ENCODE measurements at regions not wholly inside any gene's neighbourhood (a gene's known extent, or its start where the extent isn't known, plus 50 kb on each side); places are given as distances from the start of the nearest gene placed in this dataset.

- Histone ChIP-seq H3K4me3 (ENCODE audit: low read length) (no peak overlapping the region), H3K27me3 (ENCODE audit: control insufficient read depth, insufficient read depth, low read length) (no peaks in the 10 kb centered on the region), H3K36me3 (ENCODE audit: control insufficient read depth, low read depth, low read length) (no peaks in the 10 kb centered on the region), H3K27ac (ENCODE audit: low read length) (no peak overlapping the region), H3K9me3 (ENCODE audit: control insufficient read depth, low read depth, low read length) (no peaks in the 10 kb centered on the region), H3K9ac (ENCODE audit: low read length) (no peak overlapping the region), H3K4me1 (ENCODE audit: control insufficient read depth, low read depth, low read length) (peaks cover 7% of the 10 kb centered on the region)
Measured at GRCh38 chr18:46297124-46297523, 192.9 kb downstream of the HAUS1 start.

- Histone ChIP-seq H3K36me3 (ENCODE audit: control insufficient read depth, low read depth, low read length) (no peaks in the 10 kb centered on the region), H3K4me1 (ENCODE audit: control insufficient read depth, low read depth, low read length) (peaks cover 7% of the 10 kb centered on the region), H3K9ac (ENCODE audit: low read length) (no peak overlapping the region), H3K9me3 (ENCODE audit: control insufficient read depth, low read depth, low read length) (no peaks in the 10 kb centered on the region), H3K27ac (ENCODE audit: low read length) (no peak overlapping the region), H3K27me3 (ENCODE audit: control insufficient read depth, insufficient read depth, low read length) (no peaks in the 10 kb centered on the region), H3K4me3 (ENCODE audit: low read length) (no peak overlapping the region)
Measured at GRCh38 chr18:46297621-46298020, 193.4 kb downstream of the HAUS1 start.

- H3K4me1 ChIP-seq (ENCODE audit: control insufficient read depth, low read depth, low read length), result peaks cover 7% of the 10 kb centered on the region
Measured at GRCh38 chr18:46298511-46298910, 194.3 kb downstream of the HAUS1 start.

GRCh38 chr18:46299465-46300008 lies 195.4 kb downstream of the HAUS1 start:
- Histone ChIP-seq H3K36me3 (ENCODE audit: control insufficient read depth, low read depth, low read length) (no peaks in the 10 kb centered on the region), H3K4me3 (ENCODE audit: low read length) (no peak overlapping the region), H3K27me3 (ENCODE audit: control insufficient read depth, insufficient read depth, low read length) (no peaks in the 10 kb centered on the region), H3K9ac (ENCODE audit: low read length) (no peak overlapping the region), H3K9me3 (ENCODE audit: control insufficient read depth, low read depth, low read length) (no peaks in the 10 kb centered on the region), H3K4me1 (ENCODE audit: control insufficient read depth, low read depth, low read length) (peaks cover 5% of the 10 kb centered on the region), H3K27ac (ENCODE audit: low read length) (no peak overlapping the region)

More at GRCh38 chr18:46298511-46298910, 194.3 kb downstream of the HAUS1 start:
- Histone ChIP-seq H3K27me3 (ENCODE audit: control insufficient read depth, insufficient read depth, low read length) (no peaks in the 10 kb centered on the region), H3K4me3 (ENCODE audit: low read length) (no peak overlapping the region), H3K27ac (ENCODE audit: low read length) (no peak overlapping the region), H3K9ac (ENCODE audit: low read length) (no peak overlapping the region), H3K9me3 (ENCODE audit: control insufficient read depth, low read depth, low read length) (no peaks in the 10 kb centered on the region), H3K36me3 (ENCODE audit: control insufficient read depth, low read depth, low read length) (no peaks in the 10 kb centered on the region)

GRCh38 chr18:46301081-46301480 lies 196.9 kb downstream of the HAUS1 start:
- no peaks in the 10 kb centered on the region for H3K36me3 ChIP-seq (ENCODE audit: control insufficient read depth, low read depth, low read length)
- no peak overlapping the region for H3K9ac ChIP-seq (ENCODE audit: low read length)
- no peaks in the 10 kb centered on the region for H3K4me1 ChIP-seq (ENCODE audit: control insufficient read depth, low read depth, low read length)
- no peak overlapping the region for H3K27ac ChIP-seq (ENCODE audit: low read length)
- no peaks in the 10 kb centered on the region for H3K27me3 ChIP-seq (ENCODE audit: control insufficient read depth, insufficient read depth, low read length)
- H3K4me3 ChIP-seq (ENCODE audit: low read length), result no peak overlapping the region
- H3K9me3 ChIP-seq (ENCODE audit: control insufficient read depth, low read depth, low read length), result no peaks in the 10 kb centered on the region

GRCh38 chr18:46301571-46301970 lies 197.4 kb downstream of the HAUS1 start:
- no peak overlapping the region for H3K27ac ChIP-seq (ENCODE audit: low read length)
- H3K36me3 ChIP-seq (ENCODE audit: control insufficient read depth, low read depth, low read length), result no peaks in the 10 kb centered on the region
- no peak overlapping the region for H3K9ac ChIP-seq (ENCODE audit: low read length)
- H3K4me3 ChIP-seq (ENCODE audit: low read length), result no peak overlapping the region
- H3K9me3 ChIP-seq (ENCODE audit: control insufficient read depth, low read depth, low read length), result no peaks in the 10 kb centered on the region
- no peaks in the 10 kb centered on the region for H3K27me3 ChIP-seq (ENCODE audit: control insufficient read depth, insufficient read depth, low read length)
- no peaks in the 10 kb centered on the region for H3K4me1 ChIP-seq (ENCODE audit: control insufficient read depth, low read depth, low read length)

- Histone ChIP-seq H3K27ac (ENCODE audit: low read length) (no peak overlapping the region), H3K9ac (ENCODE audit: low read length) (no peak overlapping the region), H3K4me1 (ENCODE audit: control insufficient read depth, low read depth, low read length) (no peaks in the 10 kb centered on the region), H3K4me3 (ENCODE audit: low read length) (no peak overlapping the region), H3K36me3 (ENCODE audit: control insufficient read depth, low read depth, low read length) (no peaks in the 10 kb centered on the region), H3K9me3 (ENCODE audit: control insufficient read depth, low read depth, low read length) (no peaks in the 10 kb centered on the region), H3K27me3 (ENCODE audit: control insufficient read depth, insufficient read depth, low read length) (no peaks in the 10 kb centered on the region)
Measured at GRCh38 chr18:46302528-46303485, 198.6 kb downstream of the HAUS1 start.

- Histone ChIP-seq H3K4me3 (ENCODE audit: low read length) (no peak overlapping the region), H3K4me1 (ENCODE audit: control insufficient read depth, low read depth, low read length) (no peaks in the 10 kb centered on the region), H3K9me3 (ENCODE audit: control insufficient read depth, low read depth, low read length) (no peaks in the 10 kb centered on the region), H3K36me3 (ENCODE audit: control insufficient read depth, low read depth, low read length) (no peaks in the 10 kb centered on the region), H3K9ac (ENCODE audit: low read length) (no peak overlapping the region), H3K27me3 (ENCODE audit: control insufficient read depth, insufficient read depth, low read length) (no peaks in the 10 kb centered on the region), H3K27ac (ENCODE audit: low read length) (no peak overlapping the region)
Measured at GRCh38 chr18:46310258-46310657, 206.1 kb downstream of the HAUS1 start.

- no peaks in the 10 kb centered on the region for H3K9me3 ChIP-seq (ENCODE audit: control insufficient read depth, low read depth, low read length)
- H3K4me3 ChIP-seq (ENCODE audit: low read length), result no peak overlapping the region
- no peaks in the 10 kb centered on the region for H3K27me3 ChIP-seq (ENCODE audit: control insufficient read depth, insufficient read depth, low read length)
- no peaks in the 10 kb centered on the region for H3K36me3 ChIP-seq (ENCODE audit: control insufficient read depth, low read depth, low read length)
- no peaks in the 10 kb centered on the region for H3K4me1 ChIP-seq (ENCODE audit: control insufficient read depth, low read depth, low read length)
- no peak overlapping the region for H3K9ac ChIP-seq (ENCODE audit: low read length)
- H3K27ac ChIP-seq (ENCODE audit: low read length), result no peak overlapping the region
Measured at GRCh38 chr18:46310675-46311345, 206.6 kb downstream of the HAUS1 start.

GRCh38 chr18:46311491-46311890 lies 207.3 kb downstream of the HAUS1 start:
- no peaks in the 10 kb centered on the region for H3K4me1 ChIP-seq (ENCODE audit: control insufficient read depth, low read depth, low read length)
- no peak overlapping the region for H3K27ac ChIP-seq (ENCODE audit: low read length)
- no peaks in the 10 kb centered on the region for H3K36me3 ChIP-seq (ENCODE audit: control insufficient read depth, low read depth, low read length)
- H3K4me3 ChIP-seq (ENCODE audit: low read length), result no peak overlapping the region
- H3K9me3 ChIP-seq (ENCODE audit: control insufficient read depth, low read depth, low read length), result no peaks in the 10 kb centered on the region
- no peaks in the 10 kb centered on the region for H3K27me3 ChIP-seq (ENCODE audit: control insufficient read depth, insufficient read depth, low read length)
- no peak overlapping the region for H3K9ac ChIP-seq (ENCODE audit: low read length)

GRCh38 chr18:46312221-46312620 lies 208.0 kb downstream of the HAUS1 start:
- Histone ChIP-seq H3K9ac (ENCODE audit: low read length) (no peak overlapping the region), H3K9me3 (ENCODE audit: control insufficient read depth, low read depth, low read length) (no peaks in the 10 kb centered on the region), H3K4me1 (ENCODE audit: control insufficient read depth, low read depth, low read length) (no peaks in the 10 kb centered on the region), H3K36me3 (ENCODE audit: control insufficient read depth, low read depth, low read length) (no peaks in the 10 kb centered on the region), H3K27me3 (ENCODE audit: control insufficient read depth, insufficient read depth, low read length) (no peaks in the 10 kb centered on the region), H3K4me3 (ENCODE audit: low read length) (no peak overlapping the region), H3K27ac (ENCODE audit: low read length) (no peak overlapping the region)
